ENCODE measurements at regions not wholly inside any gene's neighbourhood (a gene's known extent, or its start where the extent isn't known, plus 50 kb on each side); places are given as distances from the start of the nearest gene placed in this dataset.
"Not testable (repeated sequence)": the region's sequence is repeated elsewhere in the genome, so short reads cannot be mapped to it uniquely, and the experiment has no call there.

DNA sequence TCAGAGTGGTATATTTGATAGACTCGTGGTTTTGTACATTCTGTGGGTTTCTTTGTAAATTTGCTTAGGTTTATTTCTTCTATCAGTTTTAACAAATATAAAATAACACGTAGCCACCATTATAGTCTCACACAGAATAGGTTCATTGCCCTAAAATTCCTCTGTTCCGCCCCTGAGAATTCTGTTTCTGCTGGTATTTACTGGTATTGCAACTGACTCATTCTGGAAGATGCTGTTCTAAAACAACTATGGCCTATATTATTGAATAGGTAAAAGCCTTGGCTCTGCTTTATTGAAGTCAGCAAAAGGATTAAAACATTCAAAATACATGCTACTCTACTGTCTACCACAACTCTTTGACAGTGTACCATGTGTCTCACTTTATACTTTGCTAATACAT, 119.1 kb upstream of the CHORDC1 start:
- no peak for DNase-seq

DNA sequence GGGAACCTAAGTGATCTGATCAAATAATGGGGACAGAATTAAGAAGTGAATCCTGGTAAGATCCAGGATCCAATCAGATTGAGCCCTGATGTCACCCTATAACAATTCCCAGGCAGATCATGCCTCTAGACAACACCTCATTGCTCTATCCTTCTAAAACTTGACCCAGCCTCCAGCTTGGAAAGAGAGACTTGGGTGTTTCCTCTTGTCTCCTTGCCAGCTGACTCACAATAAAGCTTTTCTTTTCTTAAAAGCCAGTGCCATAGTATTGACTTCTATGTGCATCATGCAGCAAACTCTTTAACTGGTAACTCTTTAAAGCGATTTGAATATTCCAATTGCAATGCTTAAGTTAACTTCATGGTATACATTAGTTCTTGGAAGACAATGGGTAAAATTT, 109.6 kb upstream of the CHORDC1 start:
- DNase-seq: no peak

- DNase-seq: no peak
Observed at GRCh38 chr11:90330632-90331031, 107.8 kb upstream of the CHORDC1 start.

DNA sequence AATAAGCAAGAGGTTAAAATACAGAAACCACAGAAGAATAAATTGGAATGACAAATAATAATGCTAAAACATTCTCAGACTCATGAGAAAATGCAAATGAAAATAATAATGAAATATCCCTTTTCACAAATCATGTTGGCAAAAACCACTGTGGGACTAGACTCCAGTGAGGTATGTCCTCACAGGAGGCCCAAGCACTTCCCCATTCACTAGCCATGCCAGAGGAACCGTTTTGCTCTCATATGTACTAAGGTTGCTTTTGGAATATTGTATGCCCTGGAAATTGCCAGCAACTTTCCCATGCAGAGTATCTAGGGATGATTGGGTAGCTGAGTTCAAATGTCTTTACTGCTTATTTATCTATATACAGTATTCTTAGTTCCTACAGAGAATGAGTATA, 106.2 kb upstream of the CHORDC1 start:
- DNase-seq: no peak

DNA sequence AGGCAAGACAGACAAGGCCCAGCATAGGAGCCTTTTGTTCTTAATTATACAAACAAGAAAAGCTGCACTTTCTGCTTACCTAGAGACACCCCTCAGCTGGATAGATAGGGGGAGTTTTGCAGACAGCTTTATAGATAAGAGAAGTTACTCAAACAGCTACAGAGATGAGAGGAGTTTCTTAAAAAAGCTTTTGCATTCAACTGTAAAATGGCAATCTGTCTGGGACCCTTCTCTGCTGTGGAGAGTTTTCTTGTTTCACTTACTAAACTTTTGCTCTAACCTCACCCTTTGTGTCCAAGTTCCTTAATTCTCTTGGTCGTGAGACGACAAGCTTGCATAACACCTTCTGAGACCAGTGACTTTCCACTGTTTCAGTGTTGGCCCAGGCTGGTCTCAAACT, 103.8 kb upstream of the CHORDC1 start:
- no peak for DNase-seq

GRCh38 chr11:90323289-90323688, 100.4 kb upstream of the CHORDC1 start:
- DNase-seq: no peak

DNA sequence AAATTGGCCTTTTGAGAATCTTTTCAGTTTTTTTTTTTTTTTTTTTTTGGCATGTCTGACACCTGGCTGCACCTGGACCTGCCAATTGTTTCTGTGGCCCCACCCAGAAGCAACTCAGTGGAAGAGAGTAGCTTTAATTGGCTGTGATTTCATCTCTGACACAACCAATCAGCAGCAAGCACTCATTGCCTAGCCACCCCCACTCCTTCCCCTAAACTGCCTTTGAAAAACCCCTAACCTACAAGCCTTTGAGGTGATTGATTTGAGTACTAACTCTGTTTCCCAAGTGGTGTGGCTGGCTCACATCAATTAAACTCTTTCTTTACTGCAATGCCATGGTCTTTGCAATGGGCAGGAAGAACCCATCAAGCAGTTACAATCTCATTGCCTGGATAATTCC, 98.2 kb upstream of the CHORDC1 start:
- no peak for DNase-seq

DNA sequence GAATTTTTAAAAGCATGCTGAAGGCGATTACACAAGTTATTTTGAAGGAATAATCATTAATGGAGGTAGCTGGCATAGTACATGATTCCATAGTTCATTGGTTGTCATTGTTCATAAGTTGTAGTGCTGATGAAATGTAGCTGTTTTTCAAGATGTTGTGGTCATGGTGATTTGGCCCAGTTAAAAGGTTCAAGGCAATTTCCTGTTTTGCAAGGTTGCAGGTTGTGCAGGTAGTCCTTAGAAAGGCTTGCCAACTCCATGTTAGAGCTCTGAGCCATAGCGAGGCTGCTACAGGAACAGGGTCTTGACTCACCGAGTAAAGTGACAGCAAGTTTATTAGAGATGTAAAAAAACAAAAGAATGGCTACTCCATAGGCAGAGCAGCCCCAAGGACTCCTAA, 95.8 kb upstream of the CHORDC1 start:
- DNase-seq: no peak

- no peak for DNase-seq
Observed at GRCh38 chr11:90310210-90310609, 87.4 kb upstream of the CHORDC1 start.

DNA sequence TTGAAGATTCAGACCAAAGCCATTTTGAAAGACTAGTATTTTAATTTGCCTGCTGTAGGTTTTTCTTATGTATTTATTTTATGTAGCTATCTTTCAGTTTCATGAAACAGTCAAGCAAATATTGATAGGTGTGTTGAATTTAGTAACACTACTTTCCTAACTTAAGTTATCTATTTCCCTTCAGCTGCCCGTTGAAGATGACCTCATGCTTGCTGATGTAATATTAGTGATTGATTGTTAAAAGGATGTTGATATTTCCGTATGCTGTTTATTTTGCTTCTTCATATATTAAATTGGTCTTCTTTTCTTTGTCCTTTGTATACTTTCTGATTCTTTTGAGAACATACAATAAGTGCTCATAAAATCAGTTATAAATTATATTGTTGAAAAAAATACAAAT, 86.8 kb upstream of the CHORDC1 start:
- DNase-seq: no peak

GRCh38 chr11:90294526-90294925, 71.7 kb upstream of the CHORDC1 start:
- DNase-seq: no peak

- no peak for DNase-seq
Observed at GRCh38 chr11:90294091-90294490, 71.2 kb upstream of the CHORDC1 start.

DNA sequence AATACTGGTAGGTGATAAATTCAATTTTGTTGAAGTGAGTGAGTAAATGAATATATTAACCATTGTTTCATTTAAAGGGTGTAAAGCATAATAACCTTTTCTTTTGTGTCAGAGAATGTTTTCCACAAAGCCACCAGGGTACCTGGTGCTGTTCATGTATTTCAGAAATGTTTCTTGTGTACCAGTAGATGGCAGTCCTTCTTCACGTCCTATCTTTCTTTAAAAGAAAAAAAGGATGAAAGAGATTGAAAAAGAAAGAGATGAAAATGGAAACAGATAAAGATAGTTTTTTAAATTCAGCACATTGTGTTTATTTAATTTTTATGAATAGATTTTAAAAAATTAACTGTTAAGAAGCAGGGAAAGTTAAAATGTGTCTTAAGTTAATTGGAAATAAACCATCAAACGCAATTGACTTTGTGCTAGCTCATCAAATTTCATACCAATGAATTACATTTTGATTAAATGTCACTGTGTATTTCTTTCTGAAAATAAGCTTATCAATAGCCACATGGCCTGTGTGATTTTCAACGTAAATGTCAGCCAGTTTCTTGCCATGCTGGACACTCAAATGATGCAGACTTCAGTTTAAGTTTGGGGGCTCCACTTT, 65.5 kb upstream of the CHORDC1 start:
- peak; percentile 31 for DNase-seq

DNA sequence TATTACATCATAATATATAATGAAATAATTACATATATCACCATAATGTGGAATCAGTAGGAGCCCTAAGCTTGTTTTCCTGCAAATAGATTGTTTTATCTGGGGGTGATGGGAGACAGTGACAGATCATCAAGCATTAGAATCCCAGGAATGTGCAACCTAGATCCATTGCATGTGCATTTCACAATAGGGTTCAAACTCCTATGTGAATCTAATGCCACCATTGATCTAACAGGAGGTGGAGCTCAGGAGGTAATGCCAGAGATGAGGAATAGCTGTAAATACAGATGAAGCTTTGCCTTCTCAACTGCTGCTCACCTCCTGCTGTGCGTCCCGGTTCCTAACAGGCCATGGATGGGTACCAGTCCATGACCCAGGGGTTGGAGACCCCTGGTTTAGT, 63.8 kb upstream of the CHORDC1 start:
- no peak for DNase-seq

GRCh38 chr11:90284171-90284570, 61.3 kb upstream of the CHORDC1 start:
- no peak for DNase-seq

- DNase-seq: not testable (repeated sequence)
Observed at GRCh38 chr11:90282551-90283071, 59.8 kb upstream of the CHORDC1 start.

DNA sequence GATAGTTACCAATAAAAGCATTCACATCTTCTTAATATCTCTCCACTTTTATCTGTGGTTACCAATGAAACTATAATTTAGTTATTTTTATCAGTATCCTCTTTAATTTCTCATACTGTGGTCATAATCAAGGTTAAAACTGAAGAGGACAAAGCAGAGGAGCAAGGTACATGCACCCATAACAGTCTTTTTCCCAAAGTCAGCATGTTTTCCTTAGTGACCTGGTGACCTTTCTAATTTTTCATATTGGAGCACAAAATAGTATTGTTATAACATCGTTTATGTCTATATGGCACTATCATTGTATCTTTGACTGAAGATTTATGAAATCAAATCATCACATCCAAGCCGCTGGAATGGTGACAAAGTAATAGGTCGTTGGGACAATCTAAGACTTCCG, 51.5 kb upstream of the CHORDC1 start:
- DNase-seq: no peak

All from dermis blood vessel endothelial cell (primary cell).